Activated CD8-positive, alpha-beta memory T cell treated with anti-CD3 and anti-CD28 coated beads for 1 hour (primary cell): ENCODE measurements at regions not wholly inside any gene's neighbourhood (a gene's known extent, or its start where the extent isn't known, plus 50 kb on each side); places are given as distances from the start of the nearest gene placed in this dataset.

ENCODE experiments used
- DNase-seq, 2 donors: peaks; one replicate each; pipeline ENCODE4 v3.0.0-alpha.2; 2020; ENCODE audit warnings: low read depth in 1 of 2; ENCODE audit errors: extremely low read depth in 1 of 2

- no peak for DNase-seq
These were observed 2378.4 kb upstream of the WWC1 start for GRCh38 chr5:165913059-165913458.

DNA sequence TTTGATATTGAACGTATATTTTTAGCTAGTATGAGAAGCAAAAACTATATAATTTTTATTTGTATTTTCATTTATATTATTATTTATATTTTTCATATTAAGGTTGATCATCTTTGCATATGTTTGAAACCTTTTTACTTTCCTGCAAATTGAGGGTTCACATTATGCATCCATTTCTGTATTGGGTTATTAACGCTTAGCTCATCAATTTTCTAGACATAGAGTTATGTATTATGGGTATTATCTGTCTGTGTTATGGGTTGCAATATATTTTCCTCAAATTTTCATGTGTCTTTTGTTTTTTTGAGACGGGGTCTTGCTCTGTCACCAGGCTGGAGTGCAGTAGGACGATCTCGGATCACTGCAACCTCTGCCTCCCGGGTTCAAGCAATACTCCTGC lies 2377.0 kb upstream of the WWC1 start:
- DNase-seq: no peak

DNA sequence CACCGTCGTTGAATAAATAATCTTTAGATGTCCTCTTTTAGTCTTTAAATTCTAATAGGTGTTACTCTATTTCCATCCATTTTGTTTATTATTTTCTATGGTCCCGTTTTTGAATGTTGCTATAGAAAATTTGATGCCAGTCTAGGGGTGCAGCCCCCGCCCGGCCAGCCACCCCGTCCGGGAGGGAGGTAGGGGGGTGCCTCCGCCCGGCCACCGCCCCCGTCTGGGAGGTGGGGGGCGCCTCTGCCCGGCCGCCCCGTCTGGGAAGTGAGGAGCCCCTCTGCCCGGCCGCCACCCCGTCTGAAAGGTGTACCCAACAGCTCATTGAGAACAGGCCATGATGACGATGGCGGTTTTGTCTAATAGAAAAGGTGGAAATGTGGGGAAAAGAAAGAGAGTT lies 2372.2 kb upstream of the WWC1 start:
- DNase-seq: no peak

DNA sequence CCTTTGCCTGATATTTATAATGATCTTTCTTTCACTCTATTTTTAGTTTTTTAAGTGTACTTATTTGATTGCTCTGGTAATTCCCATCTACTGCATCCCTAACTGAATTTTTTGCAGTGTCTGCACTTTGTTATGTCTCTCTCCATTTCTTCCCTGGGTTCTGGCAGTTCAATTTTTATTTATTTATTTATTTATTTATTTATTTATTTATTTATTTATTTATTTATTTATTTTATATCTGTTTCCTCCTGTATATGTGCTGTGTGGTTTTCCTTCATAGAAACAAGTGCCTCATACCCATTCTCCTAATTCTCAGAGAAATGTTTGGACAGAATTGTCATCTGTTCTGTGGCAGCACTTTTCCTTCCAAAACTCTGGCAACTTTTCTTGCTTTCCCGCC lies 2370.8 kb upstream of the WWC1 start:
- no peak for DNase-seq

- DNase-seq: no peak
These were observed 2362.5 kb upstream of the WWC1 start for GRCh38 chr5:165928971-165929370.

- no peak for DNase-seq
These were observed 2350.9 kb upstream of the WWC1 start for GRCh38 chr5:165940541-165940940.

DNA sequence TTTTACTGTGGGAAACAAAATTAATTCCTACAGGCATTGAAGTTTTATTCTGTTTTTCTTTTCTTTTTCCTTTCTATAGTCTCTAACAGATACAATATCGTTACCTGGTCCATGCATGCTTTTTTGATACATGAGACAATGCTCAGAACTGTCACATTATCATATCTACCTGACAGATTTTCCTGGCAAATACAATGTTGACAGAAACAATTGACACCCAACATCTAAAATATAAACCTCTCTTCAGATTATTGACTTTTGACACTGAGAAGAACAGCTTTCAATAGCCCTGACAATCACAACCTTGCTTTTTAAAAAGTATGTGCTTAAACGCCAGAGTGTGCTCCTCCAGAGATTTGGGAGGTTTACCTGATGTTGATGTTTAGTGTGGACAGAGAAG lies 2334.6 kb upstream of the WWC1 start:
- DNase-seq: no peak

GRCh38 chr5:165981671-165982070 lies 2309.8 kb upstream of the WWC1 start:
- no peak for DNase-seq

GRCh38 chr5:165996201-165996875 lies 2295.1 kb upstream of the WWC1 start:
- DNase-seq: no peak

DNA sequence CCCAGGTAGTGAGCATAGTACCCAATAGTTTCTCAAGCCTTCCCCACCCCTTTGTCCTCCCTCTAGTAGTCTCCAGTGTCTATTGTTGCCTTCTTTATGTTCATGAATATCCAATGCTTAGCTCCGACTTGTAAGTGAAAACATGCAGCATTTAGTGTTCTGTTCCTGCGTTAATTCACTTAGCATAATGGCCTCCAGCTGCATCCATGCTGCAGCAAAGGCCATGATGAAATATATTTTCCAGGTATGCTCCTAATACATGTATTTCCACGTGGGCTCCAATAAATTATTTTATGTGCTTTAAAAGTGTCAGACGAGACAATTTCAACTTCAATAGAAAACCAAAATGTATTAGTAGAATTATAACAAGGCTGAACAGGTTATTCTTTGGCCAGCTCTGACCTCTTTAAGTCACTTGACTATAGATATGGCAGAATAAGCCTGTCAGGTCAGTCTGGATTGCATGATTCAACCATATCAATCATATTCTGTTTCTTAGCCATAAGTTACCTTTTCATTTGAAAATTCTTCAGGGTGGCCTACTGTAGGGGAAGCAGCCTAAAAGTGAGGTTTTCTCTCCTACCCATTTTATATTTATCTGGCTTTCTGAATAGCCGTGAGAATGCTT lies 2291.6 kb upstream of the WWC1 start:
- no peak for DNase-seq

DNA sequence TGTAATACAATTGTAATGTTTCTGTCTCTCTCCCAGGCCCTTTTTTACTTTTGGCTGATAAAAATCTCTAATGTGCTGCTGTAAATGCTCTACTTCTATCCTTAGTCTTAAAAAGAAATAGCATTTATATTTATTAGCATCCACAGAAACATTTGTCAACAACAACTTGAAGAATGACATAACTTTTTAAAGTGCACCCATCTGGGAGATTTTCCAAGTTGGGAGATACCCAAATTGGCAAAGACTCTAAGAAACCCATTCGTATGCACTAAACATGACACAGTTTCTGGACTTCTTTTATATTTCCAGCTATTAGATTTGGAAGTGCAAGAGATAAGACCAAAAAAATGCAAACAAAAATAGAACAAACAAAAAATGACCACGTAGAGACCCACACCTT lies 2287.4 kb upstream of the WWC1 start:
- DNase-seq: no peak

- DNase-seq: no peak
These were observed 2278.0 kb upstream of the WWC1 start for GRCh38 chr5:166013415-166013814.

DNA sequence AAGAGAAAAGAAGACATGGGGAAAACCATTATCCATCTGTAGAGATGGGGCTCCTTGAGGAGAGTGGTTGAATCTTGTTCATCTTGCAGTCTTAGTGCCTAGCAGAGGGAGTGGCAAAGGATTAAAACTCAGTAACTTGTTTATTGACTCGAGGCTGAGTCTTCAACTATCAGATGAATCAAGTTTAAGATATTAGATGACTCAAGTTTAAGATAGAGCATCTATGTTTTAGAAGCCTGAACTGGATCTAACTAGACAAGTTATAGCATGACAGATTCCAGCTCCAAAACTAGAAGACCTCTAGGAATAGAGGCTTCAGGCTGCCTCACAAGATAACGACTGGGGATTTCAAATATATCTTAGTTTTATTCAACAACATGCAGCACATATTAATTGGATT lies 2277.2 kb upstream of the WWC1 start:
- DNase-seq: no peak

DNA sequence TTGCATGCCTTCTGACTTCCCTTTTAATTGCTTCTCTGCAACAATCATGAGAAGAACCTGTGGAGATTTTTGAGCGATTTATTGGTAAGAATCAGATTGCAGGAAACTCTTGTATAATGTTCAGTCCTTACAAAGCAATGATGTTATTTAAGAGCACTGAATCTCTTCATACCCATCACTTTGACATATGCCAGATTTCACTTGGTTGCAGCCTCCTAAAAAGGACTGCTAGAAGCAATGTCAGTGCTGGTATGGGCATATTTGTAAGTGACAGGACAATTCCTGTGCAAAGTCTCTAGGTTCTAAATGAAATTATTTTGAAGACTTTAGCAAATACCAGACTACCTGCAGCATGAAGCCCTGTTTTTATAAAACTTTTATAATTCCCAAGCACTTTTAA lies 2272.7 kb upstream of the WWC1 start:
- DNase-seq: no peak

GRCh38 chr5:166022065-166022464 lies 2269.4 kb upstream of the WWC1 start:
- no peak for DNase-seq

- no peak for DNase-seq
These were observed 2266.5 kb upstream of the WWC1 start for GRCh38 chr5:166024970-166025369.

DNA sequence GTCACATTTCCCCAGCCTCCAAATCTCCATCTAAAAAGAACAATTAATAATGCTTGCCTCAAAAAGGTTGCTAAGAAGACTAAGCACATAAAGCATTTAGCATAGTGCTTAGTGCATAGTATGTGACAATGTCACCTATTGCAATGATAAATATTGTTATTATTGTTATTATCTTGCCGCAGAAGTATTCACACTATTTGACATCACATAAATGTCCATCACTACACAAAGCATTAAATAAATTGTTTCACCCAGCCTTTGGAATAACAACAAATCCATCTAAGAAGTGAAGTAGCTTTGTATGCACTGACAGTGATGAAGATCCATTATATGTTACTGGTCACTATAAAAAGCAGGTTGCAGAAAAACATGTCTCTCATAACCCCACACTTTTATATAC lies 2263.9 kb upstream of the WWC1 start:
- no peak for DNase-seq

- no peak for DNase-seq
These were observed 2259.5 kb upstream of the WWC1 start for GRCh38 chr5:166031926-166032325.

- no peak for DNase-seq
These were observed 2258.8 kb upstream of the WWC1 start for GRCh38 chr5:166032601-166033000.

DNA sequence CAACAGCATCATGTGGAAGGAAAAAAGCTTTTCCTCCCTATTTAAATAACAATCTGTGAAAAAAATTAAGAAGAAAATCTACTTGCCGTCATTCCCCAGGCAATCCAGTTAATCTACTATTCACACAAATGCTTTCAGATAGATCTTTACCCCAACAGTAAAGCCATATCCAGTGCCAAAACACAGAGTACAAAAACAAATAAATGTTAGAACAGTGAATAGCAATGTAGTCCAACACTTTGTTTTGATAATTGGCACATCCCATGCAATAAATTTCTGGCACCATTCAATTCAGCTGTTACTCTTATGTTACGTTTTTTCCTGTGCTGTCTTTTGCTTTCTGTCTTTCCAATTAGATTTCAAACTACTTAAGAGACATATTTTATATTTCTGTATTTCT lies 2245.5 kb upstream of the WWC1 start:
- no peak for DNase-seq

DNA sequence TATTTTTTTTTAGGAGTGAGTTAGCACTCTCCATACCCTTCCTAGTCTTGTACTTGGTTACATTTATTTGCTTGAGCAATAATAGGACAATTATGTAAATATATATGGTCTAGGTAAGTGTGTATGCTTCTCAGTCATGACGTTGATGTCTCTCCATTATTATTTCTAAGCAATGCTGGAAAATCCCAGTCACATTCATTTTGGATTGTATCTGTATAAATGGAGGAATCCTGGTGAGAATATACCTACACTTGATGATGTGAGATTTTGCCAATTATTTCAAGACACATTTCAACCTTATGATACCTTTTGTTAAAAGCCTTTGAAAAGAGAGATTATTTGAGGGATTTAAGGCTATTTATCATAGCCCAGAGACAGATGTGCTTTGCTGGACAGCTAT lies 2244.5 kb upstream of the WWC1 start:
- no peak for DNase-seq

- no peak for DNase-seq
These were observed 2240.9 kb upstream of the WWC1 start for GRCh38 chr5:166050531-166050930.

GRCh38 chr5:166058660-166059059 lies 2232.8 kb upstream of the WWC1 start:
- DNase-seq: no peak
